ENCODE measurements at regions not wholly inside any gene's neighbourhood (a gene's known extent, or its start where the extent isn't known, plus 50 kb on each side); places are given as distances from the start of the nearest gene placed in this dataset.

DNA sequence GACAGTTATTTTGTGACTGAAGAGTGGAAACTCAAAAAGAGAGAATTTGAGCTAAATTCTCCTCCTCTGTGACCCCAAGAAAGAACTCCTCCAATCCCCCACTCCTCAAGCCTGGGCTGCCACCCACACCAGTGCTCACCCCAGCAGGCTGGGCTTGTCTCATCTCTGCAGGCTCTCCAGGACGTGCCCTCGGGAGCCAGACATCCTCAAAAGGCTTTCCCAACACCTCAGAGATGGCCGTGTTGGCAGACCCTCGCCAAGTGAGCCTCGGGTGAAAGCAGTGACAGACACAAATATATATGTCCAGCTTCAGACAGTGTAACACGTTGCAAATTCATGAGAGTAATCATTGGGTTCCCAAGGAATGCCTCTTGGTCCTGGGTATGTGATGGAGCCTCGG lies 377.7 kb upstream of the SALL3 start:
- no peak for TF ChIP-seq POLR2AphosphoS5 (IDR thresholded peaks at IDR 0.05; ENCODE audit: insufficient read depth in 1 of 2, low read depth in 1 of 2)
- TF ChIP-seq, protein P1, sequence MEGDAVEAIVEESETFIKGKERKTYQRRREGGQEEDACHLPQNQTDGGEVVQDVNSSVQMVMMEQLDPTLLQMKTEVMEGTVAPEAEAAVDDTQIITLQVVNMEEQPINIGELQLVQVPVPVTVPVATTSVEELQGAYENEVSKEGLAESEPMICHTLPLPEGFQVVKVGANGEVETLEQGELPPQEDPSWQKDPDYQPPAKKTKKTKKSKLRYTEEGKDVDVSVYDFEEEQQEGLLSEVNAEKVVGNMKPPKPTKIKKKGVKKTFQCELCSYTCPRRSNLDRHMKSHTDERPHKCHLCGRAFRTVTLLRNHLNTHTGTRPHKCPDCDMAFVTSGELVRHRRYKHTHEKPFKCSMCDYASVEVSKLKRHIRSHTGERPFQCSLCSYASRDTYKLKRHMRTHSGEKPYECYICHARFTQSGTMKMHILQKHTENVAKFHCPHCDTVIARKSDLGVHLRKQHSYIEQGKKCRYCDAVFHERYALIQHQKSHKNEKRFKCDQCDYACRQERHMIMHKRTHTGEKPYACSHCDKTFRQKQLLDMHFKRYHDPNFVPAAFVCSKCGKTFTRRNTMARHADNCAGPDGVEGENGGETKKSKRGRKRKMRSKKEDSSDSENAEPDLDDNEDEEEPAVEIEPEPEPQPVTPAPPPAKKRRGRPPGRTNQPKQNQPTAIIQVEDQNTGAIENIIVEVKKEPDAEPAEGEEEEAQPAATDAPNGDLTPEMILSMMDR (IDR thresholded peaks at IDR 0.05), result no peak

Data from vagina (tissue), 2 donors.